Keratinocyte (primary cell): ENCODE measurements at regions not wholly inside any gene's neighbourhood (a gene's known extent, or its start where the extent isn't known, plus 50 kb on each side); places are given as distances from the start of the nearest gene placed in this dataset.

Experiments
- CTCF ChIP-seq, 3 experiments: IDR thresholded peaks in 1 of 3; conservative IDR thresholded peaks in 1 of 3; optimal IDR thresholded peaks in 1 of 3; 2 replicates in 2 of 3; 3 replicates in 1 of 3; pipeline versions ENCODE3 to v1.5.1; 2011; ENCODE audit warnings: low read length in 3 of 3, mild to moderate bottlenecking in 3 of 3, moderate library complexity in 2 of 3, control low read depth in 1 of 3, inconsistent platforms in 1 of 3; ENCODE audit not compliant: insufficient read depth in 2 of 3; ENCODE audit errors: extremely low read depth in 1 of 3
- EZH2 ChIP-seq: IDR thresholded peaks from one replicate; pipeline ENCODE4 v1.6.1; 2012; ENCODE audit warnings: inconsistent platforms, mild to moderate bottlenecking, low read length, moderate library complexity

- TF ChIP-seq CTCF (optimal IDR thresholded peaks at IDR 0.05 in 1 of 3, IDR thresholded peaks at IDR 0.05 in 1 of 3, conservative IDR thresholded peaks at IDR 0.05 in 1 of 3; ENCODE audit: extremely low read depth in 1 of 3, insufficient read depth in 2 of 3, low read length in 3 of 3) (no peak), EZH2 (no peak)
These were observed 250.5 kb downstream of the LOXHD1 start for GRCh38 chr18:46406539-46406932.
